ENCODE measurements at regions not wholly inside any gene's neighbourhood (a gene's known extent, or its start where the extent isn't known, plus 50 kb on each side); places are given as distances from the start of the nearest gene placed in this dataset.

DNA sequence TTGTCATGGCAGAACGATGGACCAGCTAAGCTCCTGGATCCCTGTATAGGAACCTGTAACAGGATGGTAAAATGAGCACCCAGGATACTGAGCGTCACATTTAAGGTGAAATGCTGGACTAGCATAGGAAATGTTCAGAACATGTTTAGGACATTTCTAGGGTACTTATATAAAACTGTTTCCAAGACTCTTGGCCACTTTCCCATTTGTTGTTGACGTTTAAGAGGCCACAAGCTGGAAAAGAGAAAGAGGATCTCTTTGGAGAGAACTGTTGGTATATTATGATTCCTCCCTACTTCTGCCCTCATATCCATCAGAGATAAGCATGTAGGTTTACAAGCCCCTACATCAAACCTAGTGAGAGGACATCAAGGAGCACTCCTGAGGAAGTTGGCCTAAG lies 57.5 kb downstream of the SCN11A start:
- TF ChIP-seq, protein P1, sequence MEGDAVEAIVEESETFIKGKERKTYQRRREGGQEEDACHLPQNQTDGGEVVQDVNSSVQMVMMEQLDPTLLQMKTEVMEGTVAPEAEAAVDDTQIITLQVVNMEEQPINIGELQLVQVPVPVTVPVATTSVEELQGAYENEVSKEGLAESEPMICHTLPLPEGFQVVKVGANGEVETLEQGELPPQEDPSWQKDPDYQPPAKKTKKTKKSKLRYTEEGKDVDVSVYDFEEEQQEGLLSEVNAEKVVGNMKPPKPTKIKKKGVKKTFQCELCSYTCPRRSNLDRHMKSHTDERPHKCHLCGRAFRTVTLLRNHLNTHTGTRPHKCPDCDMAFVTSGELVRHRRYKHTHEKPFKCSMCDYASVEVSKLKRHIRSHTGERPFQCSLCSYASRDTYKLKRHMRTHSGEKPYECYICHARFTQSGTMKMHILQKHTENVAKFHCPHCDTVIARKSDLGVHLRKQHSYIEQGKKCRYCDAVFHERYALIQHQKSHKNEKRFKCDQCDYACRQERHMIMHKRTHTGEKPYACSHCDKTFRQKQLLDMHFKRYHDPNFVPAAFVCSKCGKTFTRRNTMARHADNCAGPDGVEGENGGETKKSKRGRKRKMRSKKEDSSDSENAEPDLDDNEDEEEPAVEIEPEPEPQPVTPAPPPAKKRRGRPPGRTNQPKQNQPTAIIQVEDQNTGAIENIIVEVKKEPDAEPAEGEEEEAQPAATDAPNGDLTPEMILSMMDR (IDR thresholded peaks at IDR 0.05 in 4 of 5, conservative IDR thresholded peaks at IDR 0.05 in 1 of 5), result no peak
- no peak for TF ChIP-seq POLR2A (IDR thresholded peaks at IDR 0.05)
